T follicular helper cell (primary cell): ENCODE measurements at regions not wholly inside any gene's neighbourhood (a gene's known extent, or its start where the extent isn't known, plus 50 kb on each side); places are given as distances from the start of the nearest gene placed in this dataset.
"Not testable (repeated sequence)": the region's sequence is repeated elsewhere in the genome, so short reads cannot be mapped to it uniquely, and the experiment has no call there.

Experiments used
- DNase-seq: peaks from one replicate; pipeline ENCODE4 v3.0.0-alpha.2; 2020; ENCODE audit warnings: low read depth

- no peak for DNase-seq
Measured at GRCh38 chr1:88296227-88296626, 387.8 kb upstream of the PKN2 start.

- no peak for DNase-seq
Measured at GRCh38 chr1:88296642-88297041, 387.4 kb upstream of the PKN2 start.

DNA sequence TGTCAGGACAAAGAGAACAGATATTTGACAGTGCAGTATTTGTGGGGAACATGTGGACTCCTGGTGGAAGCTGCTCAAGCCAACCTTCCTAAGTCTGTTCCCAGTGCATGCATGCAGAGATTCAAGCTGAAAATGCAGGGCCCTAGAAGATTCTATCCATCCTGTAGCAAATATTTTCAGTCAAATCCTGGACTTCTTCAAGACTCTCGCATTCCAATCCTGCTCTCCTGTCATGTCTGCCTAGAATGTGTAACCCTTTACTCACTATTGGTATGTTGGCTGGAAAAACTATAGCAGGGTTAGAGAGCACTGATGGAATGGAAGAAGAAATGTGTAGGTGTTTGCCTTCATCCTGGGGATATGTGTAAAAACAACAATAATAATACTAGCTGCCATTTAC is 385.6 kb upstream of the PKN2 start:
- no peak for DNase-seq

DNA sequence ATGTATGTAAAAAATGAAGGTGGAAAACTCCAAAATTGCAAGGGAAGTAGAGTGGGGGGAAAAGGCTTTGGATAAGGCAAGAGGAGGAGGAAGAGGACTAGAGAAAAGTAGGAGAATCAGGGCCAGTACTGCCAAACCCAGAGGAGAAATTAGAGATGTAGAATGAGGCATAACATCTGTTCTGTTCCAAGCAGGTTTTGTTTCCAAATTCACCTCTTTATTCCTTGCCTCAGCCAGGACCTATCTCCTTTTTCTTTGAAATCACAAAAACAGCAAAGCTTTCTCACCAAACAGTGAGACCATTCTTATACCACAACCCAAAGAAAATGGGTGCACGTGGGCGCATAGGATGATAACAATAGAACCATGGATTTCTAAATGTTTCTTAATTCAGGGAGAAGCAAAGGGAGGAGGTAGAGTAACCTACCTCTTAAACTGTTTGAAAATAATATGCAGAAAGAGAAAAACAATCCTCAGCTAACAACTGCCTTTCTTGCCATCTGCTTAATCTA is 383.3 kb upstream of the PKN2 start:
- no peak for DNase-seq

GRCh38 chr1:88302843-88303486 is 381.1 kb upstream of the PKN2 start:
- no peak for DNase-seq

DNA sequence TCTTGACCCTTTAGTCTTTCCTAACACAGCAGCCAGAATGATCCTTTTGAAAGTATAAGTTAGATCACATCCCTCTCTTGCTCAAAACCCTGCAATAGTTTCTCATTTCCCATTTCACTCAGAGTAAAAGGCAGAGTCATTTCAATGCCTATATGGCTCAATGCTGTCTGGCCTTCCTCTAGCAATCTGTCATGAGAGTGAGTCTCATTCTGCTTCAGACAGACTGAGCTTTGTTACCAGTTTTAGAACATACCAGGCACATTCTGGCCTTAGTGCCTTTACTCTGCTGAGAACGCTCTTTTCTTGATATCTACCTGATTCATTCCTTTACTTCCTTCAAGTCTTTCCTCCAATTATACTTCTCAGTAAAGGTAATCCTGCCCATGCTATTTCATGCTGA is 372.8 kb upstream of the PKN2 start:
- no peak for DNase-seq

- no peak for DNase-seq
Measured at GRCh38 chr1:88311907-88312306, 372.2 kb upstream of the PKN2 start.

DNA sequence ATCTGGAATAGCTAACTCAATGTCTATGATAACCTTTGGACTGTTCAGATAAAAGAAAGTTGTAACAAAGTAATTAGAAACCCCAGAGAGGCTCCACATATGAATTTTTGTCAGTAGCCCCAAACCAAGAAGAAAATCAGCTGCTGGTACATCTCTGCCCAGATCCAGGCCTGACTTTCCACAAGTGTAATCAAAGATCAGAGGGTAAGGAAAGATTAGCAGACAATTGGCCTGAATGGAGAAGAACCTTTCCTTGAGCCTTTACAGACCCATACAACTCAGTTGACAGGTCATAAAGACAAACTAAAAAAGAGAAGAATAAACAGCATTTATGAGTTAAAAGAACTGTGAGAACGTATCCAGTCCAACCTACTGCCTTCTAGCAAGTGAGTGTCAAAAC is 366.7 kb upstream of the PKN2 start:
- no peak for DNase-seq

GRCh38 chr1:88318740-88319139 is 365.3 kb upstream of the PKN2 start:
- no peak for DNase-seq

GRCh38 chr1:88320291-88320690 is 363.8 kb upstream of the PKN2 start:
- no peak for DNase-seq

GRCh38 chr1:88321706-88322105 is 362.4 kb upstream of the PKN2 start:
- no peak for DNase-seq

DNA sequence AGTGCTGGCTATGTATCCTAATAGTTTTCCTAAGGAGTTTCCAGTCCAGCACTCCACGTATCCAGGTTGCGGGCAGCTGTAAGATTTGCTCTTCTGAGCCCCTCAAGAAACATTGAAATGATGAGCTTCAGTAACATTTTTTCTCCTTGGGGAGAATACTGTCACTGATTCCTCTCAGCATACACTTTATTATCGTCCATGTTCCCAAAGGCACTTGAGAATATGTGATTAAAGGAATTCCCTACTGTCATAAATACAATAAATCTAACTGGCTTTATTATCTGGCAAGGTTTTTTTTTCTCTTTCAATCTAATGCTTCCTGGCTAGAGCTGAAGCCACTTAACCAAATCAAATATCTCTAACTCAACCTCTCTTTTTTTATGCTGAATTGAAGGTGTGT is 359.2 kb upstream of the PKN2 start:
- no peak for DNase-seq

- no peak for DNase-seq
Measured at GRCh38 chr1:88327391-88328267, 356.4 kb upstream of the PKN2 start.

- DNase-seq: no peak
Measured at GRCh38 chr1:88330201-88330600, 353.9 kb upstream of the PKN2 start.

- no peak for DNase-seq
Measured at GRCh38 chr1:88333086-88333695, 350.9 kb upstream of the PKN2 start.

GRCh38 chr1:88341447-88341846 is 342.6 kb upstream of the PKN2 start:
- DNase-seq: no peak

DNA sequence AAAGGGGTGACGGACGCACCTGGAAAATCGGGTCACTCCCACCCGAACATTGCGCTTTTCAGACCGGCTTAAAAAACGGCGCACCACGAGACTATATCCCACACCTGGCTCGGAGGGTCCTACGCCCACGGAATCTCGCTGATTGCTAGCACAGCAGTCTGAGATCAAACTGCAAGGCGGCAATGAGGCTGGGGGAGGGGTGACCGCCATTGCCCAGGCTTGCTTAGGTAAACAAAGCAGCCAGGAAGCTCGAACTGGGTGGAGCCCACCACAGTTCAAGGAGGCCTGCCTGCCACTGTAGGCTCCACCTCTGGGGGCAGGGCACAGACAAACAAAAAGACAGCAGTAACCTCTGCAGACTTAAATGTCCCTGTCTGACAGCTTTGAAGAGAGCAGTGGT is 342.0 kb upstream of the PKN2 start:
- not testable (repeated sequence) for DNase-seq

GRCh38 chr1:88350648-88351047 is 333.4 kb upstream of the PKN2 start:
- no peak for DNase-seq

- no peak for DNase-seq
Measured at GRCh38 chr1:88351960-88352359, 332.1 kb upstream of the PKN2 start.

DNA sequence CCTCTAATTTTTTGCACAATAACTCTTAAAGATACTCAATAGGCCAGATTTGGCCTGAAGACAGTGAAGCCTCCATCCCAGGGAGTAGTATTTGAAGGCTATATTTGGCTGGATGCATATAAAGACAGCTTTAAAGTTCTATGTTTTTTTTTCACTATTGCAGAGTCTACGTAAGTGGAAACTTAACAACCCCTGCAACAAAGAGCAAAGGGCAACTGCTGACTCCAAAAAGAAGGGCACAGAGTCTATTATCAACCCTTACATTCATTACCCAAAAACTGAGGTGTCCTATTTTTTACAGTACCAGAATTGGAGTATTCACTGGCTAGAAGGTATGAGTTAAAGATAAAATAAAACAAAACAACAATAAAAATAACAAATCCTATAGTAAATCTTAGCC is 329.8 kb upstream of the PKN2 start:
- no peak for DNase-seq

- DNase-seq: no peak
Measured at GRCh38 chr1:88357729-88358128, 326.3 kb upstream of the PKN2 start.

- no peak for DNase-seq
Measured at GRCh38 chr1:88371436-88372023, 312.5 kb upstream of the PKN2 start.

GRCh38 chr1:88375977-88376376 is 308.1 kb upstream of the PKN2 start:
- DNase-seq: no peak
